Omental fat pad (tissue), 3 donors: ENCODE measurements at regions not wholly inside any gene's neighbourhood (a gene's known extent, or its start where the extent isn't known, plus 50 kb on each side); places are given as distances from the start of the nearest gene placed in this dataset.

Source experiments
- ATAC-seq: fragments of 150-250 bp; one replicate; pipeline ENCODE4 v1.9.1; 2016; ENCODE audit warnings: mild to moderate bottlenecking, moderate library complexity; ENCODE audit not compliant: low FRiP score
- DNase-seq: peaks from one replicate; pipeline ENCODE4 v3.0.0-alpha.2; 2019; ENCODE audit warnings: low spot score
- CTCF ChIP-seq, 3 donors: fragments of 450-650 bp; IDR thresholded peaks; one replicate each; pipeline ENCODE4 v1.5.1; 2016 to 2017; ENCODE audit warnings: antibody characterized with exemption in 3 of 3, mild to moderate bottlenecking in 3 of 3, moderate library complexity in 2 of 3

- DNase-seq (no peak), ATAC-seq (no peak)
- no peak for TF ChIP-seq CTCF (IDR thresholded peaks at IDR 0.05)
These were observed 195.4 kb upstream of the MAMLD1 start for GRCh38 chrX:150167482-150168324.

- ATAC-seq = no peak
- no peak for TF ChIP-seq CTCF (IDR thresholded peaks at IDR 0.05)
These were observed 181.0 kb upstream of the MAMLD1 start for GRCh38 chrX:150182161-150182560.

GRCh38 chrX:150184491-150184890, 178.6 kb upstream of the MAMLD1 start:
- ATAC-seq (no peak), DNase-seq (no peak)
- no peak for TF ChIP-seq CTCF (IDR thresholded peaks at IDR 0.05)

More at GRCh38 chrX:150182161-150182560, 181.0 kb upstream of the MAMLD1 start:
- DNase-seq = no peak

GRCh38 chrX:150185766-150186165, 177.4 kb upstream of the MAMLD1 start:
- DNase-seq (no peak), ATAC-seq (no peak)
- no peak for TF ChIP-seq CTCF (IDR thresholded peaks at IDR 0.05)

GRCh38 chrX:150192816-150193215, 170.3 kb upstream of the MAMLD1 start:
- DNase-seq = no peak
- TF ChIP-seq CTCF (IDR thresholded peaks at IDR 0.05) = no peak

GRCh38 chrX:150196285-150196684, 166.8 kb upstream of the MAMLD1 start:
- no peak for TF ChIP-seq CTCF (IDR thresholded peaks at IDR 0.05)
- DNase-seq (no peak), ATAC-seq (no peak)

More at GRCh38 chrX:150192816-150193215, 170.3 kb upstream of the MAMLD1 start:
- ATAC-seq = no peak

GRCh38 chrX:150197388-150197787, 165.7 kb upstream of the MAMLD1 start:
- no peak for ATAC-seq
- no peak for DNase-seq
- no peak for TF ChIP-seq CTCF (IDR thresholded peaks at IDR 0.05)
